ENCODE measurements at regions not wholly inside any gene's neighbourhood (a gene's known extent, or its start where the extent isn't known, plus 50 kb on each side); places are given as distances from the start of the nearest gene placed in this dataset.

DNA sequence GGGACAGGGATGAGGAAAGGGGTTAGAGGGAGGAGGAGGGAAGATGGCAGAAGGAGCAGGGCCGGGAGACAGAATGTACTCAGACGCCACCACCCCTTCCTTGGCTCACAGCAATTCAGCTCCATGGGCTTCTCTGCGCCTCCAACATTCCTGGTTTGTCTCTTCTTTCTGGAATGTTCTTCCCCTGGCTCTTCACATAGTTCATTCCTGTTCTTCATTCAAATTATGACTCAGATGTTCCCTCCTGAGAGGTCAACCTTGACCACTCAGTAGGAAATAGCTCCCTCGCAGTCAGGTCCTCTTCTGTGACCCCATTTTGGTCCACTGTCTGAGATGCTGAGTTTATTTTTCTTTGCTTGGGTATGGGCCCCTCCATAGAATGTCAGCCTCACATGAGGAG is 203.2 kb downstream of the C1orf94 start:
- H3K4me3 ChIP-seq (replicated peaks; ENCODE audit: insufficient read depth, low read length), result no peak overlapping the region
- no peak for DNase-seq (ENCODE audit: low read depth in 1 of 2, low spot score in 1 of 2)
- peaks cover 2% of the 10 kb centered on the region for H3K27me3 ChIP-seq (ENCODE audit: insufficient read depth, poor library complexity, severe bottlenecking)
- TF ChIP-seq GABPA (IDR thresholded peaks at IDR 0.05; ENCODE audit: low read depth), result no peak
- TF ChIP-seq, protein P1, sequence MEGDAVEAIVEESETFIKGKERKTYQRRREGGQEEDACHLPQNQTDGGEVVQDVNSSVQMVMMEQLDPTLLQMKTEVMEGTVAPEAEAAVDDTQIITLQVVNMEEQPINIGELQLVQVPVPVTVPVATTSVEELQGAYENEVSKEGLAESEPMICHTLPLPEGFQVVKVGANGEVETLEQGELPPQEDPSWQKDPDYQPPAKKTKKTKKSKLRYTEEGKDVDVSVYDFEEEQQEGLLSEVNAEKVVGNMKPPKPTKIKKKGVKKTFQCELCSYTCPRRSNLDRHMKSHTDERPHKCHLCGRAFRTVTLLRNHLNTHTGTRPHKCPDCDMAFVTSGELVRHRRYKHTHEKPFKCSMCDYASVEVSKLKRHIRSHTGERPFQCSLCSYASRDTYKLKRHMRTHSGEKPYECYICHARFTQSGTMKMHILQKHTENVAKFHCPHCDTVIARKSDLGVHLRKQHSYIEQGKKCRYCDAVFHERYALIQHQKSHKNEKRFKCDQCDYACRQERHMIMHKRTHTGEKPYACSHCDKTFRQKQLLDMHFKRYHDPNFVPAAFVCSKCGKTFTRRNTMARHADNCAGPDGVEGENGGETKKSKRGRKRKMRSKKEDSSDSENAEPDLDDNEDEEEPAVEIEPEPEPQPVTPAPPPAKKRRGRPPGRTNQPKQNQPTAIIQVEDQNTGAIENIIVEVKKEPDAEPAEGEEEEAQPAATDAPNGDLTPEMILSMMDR (IDR thresholded peaks at IDR 0.05; ENCODE audit: insufficient read depth, low read length), result no peak
- TF ChIP-seq POLR2AphosphoS5 (IDR thresholded peaks at IDR 0.05; ENCODE audit: low read depth), result no peak
- TF ChIP-seq, protein P2, sequence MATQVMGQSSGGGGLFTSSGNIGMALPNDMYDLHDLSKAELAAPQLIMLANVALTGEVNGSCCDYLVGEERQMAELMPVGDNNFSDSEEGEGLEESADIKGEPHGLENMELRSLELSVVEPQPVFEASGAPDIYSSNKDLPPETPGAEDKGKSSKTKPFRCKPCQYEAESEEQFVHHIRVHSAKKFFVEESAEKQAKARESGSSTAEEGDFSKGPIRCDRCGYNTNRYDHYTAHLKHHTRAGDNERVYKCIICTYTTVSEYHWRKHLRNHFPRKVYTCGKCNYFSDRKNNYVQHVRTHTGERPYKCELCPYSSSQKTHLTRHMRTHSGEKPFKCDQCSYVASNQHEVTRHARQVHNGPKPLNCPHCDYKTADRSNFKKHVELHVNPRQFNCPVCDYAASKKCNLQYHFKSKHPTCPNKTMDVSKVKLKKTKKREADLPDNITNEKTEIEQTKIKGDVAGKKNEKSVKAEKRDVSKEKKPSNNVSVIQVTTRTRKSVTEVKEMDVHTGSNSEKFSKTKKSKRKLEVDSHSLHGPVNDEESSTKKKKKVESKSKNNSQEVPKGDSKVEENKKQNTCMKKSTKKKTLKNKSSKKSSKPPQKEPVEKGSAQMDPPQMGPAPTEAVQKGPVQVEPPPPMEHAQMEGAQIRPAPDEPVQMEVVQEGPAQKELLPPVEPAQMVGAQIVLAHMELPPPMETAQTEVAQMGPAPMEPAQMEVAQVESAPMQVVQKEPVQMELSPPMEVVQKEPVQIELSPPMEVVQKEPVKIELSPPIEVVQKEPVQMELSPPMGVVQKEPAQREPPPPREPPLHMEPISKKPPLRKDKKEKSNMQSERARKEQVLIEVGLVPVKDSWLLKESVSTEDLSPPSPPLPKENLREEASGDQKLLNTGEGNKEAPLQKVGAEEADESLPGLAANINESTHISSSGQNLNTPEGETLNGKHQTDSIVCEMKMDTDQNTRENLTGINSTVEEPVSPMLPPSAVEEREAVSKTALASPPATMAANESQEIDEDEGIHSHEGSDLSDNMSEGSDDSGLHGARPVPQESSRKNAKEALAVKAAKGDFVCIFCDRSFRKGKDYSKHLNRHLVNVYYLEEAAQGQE (IDR thresholded peaks at IDR 0.05; ENCODE audit: insufficient replicate concordance, low read depth), result no peak
- no peak for TF ChIP-seq SPI1 (IDR thresholded peaks at IDR 0.05; ENCODE audit: borderline replicate concordance, low read depth)
- no peak overlapping the region for H3K27ac ChIP-seq (replicated peaks)

DNA sequence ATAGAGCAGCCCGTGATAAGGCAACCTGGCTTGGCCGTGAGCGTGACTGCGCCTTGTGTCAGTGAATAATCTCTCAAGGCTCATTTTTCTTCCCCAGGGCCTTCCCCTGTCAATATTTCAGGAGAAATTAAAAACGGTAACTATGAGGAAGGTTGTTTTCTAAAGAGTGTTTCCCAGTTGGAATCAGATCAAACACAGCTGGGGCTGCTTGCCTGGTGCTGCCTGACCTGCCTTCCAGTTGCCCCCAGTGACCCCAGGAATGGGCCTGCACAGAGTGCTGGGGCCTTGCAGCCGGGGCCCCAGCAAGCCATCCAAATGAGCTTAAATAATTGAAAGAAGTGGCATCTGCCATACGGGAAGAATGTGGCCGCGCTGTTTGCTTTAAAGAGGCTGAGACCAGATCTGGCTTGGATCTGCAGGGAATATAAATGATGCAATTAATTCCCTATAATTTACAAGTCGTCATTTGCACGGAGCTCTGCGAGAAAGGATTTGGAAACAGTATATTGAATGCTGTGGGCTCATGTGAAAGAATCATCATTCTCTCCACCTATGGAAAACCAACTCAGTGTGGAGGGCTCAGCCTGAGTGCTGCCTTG is 203.9 kb downstream of the C1orf94 start:
- Histone ChIP-seq H3K4me3 (replicated peaks; ENCODE audit: insufficient read depth, low read length) (no peak overlapping the region), H3K27me3 (ENCODE audit: insufficient read depth, poor library complexity, severe bottlenecking) (peaks cover 2% of the 10 kb centered on the region), H3K27ac (replicated peaks) (no peak overlapping the region)
- TF ChIP-seq, protein P2 (IDR thresholded peaks at IDR 0.05; ENCODE audit: insufficient replicate concordance, low read depth), result no peak
- TF ChIP-seq, protein P1 (IDR thresholded peaks at IDR 0.05; ENCODE audit: insufficient read depth, low read length), result no peak
- no peak for TF ChIP-seq SPI1 (IDR thresholded peaks at IDR 0.05; ENCODE audit: borderline replicate concordance, low read depth)
- no peak for TF ChIP-seq POLR2AphosphoS5 (IDR thresholded peaks at IDR 0.05; ENCODE audit: low read depth)
- no peak for TF ChIP-seq GABPA (IDR thresholded peaks at IDR 0.05; ENCODE audit: low read depth)
- DNase-seq (ENCODE audit: low read depth in 1 of 2, low spot score in 1 of 2), result no peak

DNA sequence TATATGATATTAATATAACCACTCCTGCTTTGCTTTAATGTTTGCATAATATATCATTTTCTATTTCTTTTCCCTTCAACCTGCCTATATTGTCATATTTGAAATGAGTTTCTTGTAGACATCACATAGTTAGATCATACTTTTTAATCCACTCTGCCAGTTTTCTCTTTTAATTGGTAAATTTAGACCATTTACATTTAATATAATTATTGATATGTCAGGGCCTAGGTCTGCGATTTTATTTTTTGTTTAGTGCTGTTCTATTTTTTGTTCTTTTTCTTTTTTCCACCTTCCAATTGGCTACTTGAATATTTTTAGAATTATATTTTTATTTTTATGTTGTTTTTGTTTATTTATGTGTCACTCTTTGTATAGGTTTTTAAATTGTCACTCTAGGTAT is 213.3 kb downstream of the C1orf94 start:
- no peaks in the 10 kb centered on the region for H3K27me3 ChIP-seq (ENCODE audit: insufficient read depth, poor library complexity, severe bottlenecking)
- no peak for TF ChIP-seq POLR2AphosphoS5 (IDR thresholded peaks at IDR 0.05; ENCODE audit: low read depth)
- H3K4me3 ChIP-seq (replicated peaks; ENCODE audit: insufficient read depth, low read length), result no peak overlapping the region
- no peak for DNase-seq (ENCODE audit: low read depth in 1 of 2, low spot score in 1 of 2)
- no peak overlapping the region for H3K27ac ChIP-seq (replicated peaks)

DNA sequence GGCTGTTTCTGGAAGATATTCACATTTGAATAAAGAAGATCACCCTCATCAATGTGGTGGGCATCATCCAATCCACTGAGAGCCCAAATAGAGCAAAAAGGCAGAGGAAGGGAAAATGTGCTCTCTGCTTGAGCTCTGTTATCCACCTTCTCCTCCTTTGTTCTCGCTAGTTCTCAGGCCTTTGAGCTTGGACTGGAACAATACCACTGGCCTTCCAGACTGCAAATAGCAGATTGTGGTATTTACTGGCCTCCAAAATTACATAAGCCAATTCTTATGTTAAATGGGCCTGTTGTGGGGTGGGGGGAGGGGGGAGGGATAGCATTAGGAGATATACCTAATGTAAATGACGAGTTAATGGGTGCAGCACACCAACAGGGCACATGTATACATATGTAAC is 219.3 kb downstream of the C1orf94 start:
- no peak for DNase-seq (ENCODE audit: low read depth in 1 of 2, low spot score in 1 of 2)
- Histone ChIP-seq H3K27ac (replicated peaks) (no peak overlapping the region), H3K4me3 (replicated peaks; ENCODE audit: insufficient read depth, low read length) (no peak overlapping the region), H3K27me3 (ENCODE audit: insufficient read depth, poor library complexity, severe bottlenecking) (no peaks in the 10 kb centered on the region)
- no peak for TF ChIP-seq GABPA (IDR thresholded peaks at IDR 0.05; ENCODE audit: low read depth)
- no peak for TF ChIP-seq SPI1 (IDR thresholded peaks at IDR 0.05; ENCODE audit: borderline replicate concordance, low read depth)
- TF ChIP-seq, protein P2 (IDR thresholded peaks at IDR 0.05; ENCODE audit: insufficient replicate concordance, low read depth), result no peak
- TF ChIP-seq, protein P1 (IDR thresholded peaks at IDR 0.05; ENCODE audit: insufficient read depth, low read length), result no peak
- no peak for TF ChIP-seq POLR2AphosphoS5 (IDR thresholded peaks at IDR 0.05; ENCODE audit: low read depth)

Data from HL-60 (cell line).